SJCRH30 (cell line): ENCODE measurements at regions not wholly inside any gene's neighbourhood (a gene's known extent, or its start where the extent isn't known, plus 50 kb on each side); places are given as distances from the start of the nearest gene placed in this dataset.

Experiments
- DNase-seq, 2 experiments: peaks; one replicate each; pipeline ENCODE4 v3.0.0-alpha.2; 2015 to 2020
- H3K27ac ChIP-seq: fragments of 250-450 bp; sonication (Bioruptor Pico); 2 replicates; pipeline ENCODE4 v1.5.1; 2020; ENCODE audit warnings: mild to moderate bottlenecking, moderate library complexity
- H3K27me3 ChIP-seq: fragments of 250-450 bp; sonication (Bioruptor Pico); 2 replicates; pipeline ENCODE4 v1.5.1; 2020; ENCODE audit warnings: mild to moderate bottlenecking, moderate library complexity
- H3K36me3 ChIP-seq: fragments of 250-450 bp; sonication (Bioruptor Pico); 2 replicates; pipeline ENCODE4 v1.5.1; 2020; ENCODE audit warnings: mild to moderate bottlenecking, moderate library complexity
- H3K4me1 ChIP-seq: fragments of 250-450 bp; sonication (Bioruptor Pico); 2 replicates; pipeline ENCODE4 v1.5.1; 2020; ENCODE audit warnings: mild to moderate bottlenecking, moderate library complexity
- H3K4me3 ChIP-seq: fragments of 250-450 bp; sonication (Bioruptor Pico); 2 replicates; pipeline ENCODE4 v1.5.1; 2020; ENCODE audit warnings: mild to moderate bottlenecking, moderate library complexity
- H3K9me3 ChIP-seq: fragments of 250-450 bp; sonication (Bioruptor Pico); replicated peaks from 2 replicates; pipeline ENCODE4 v1.5.1; 2020; ENCODE audit warnings: mild to moderate bottlenecking, moderate library complexity

- Histone ChIP-seq H3K27me3 (no peaks in the 10 kb centered on the region), H3K36me3 (no peaks in the 10 kb centered on the region), H3K9me3 (no peaks in the 10 kb centered on the region), H3K27ac (no peak overlapping the region), H3K4me3 (no peak overlapping the region), H3K4me1 (0 out of 2 replicates have a peak, but pooled peaks cover 3% of the 10 kb centered on the region)
- DNase-seq: peak in 1 of 2 experiments; percentile 12
These were observed 90.9 kb upstream of the MLIP start for GRCh38 chr6:54020334-54020733.

- Histone ChIP-seq H3K9me3 (no peaks in the 10 kb centered on the region), H3K4me3 (no peak overlapping the region), H3K27ac (no peak overlapping the region), H3K27me3 (no peaks in the 10 kb centered on the region), H3K36me3 (no peaks in the 10 kb centered on the region), H3K4me1 (no peaks in the 10 kb centered on the region)
- no peak for DNase-seq
These were observed 84.4 kb upstream of the MLIP start for GRCh38 chr6:54026652-54027400.

GRCh38 chr6:54028170-54028569 lies 83.1 kb upstream of the MLIP start:
- Histone ChIP-seq H3K36me3 (no peaks in the 10 kb centered on the region), H3K4me1 (no peaks in the 10 kb centered on the region), H3K9me3 (no peaks in the 10 kb centered on the region), H3K27me3 (no peaks in the 10 kb centered on the region), H3K4me3 (no peak overlapping the region), H3K27ac (no peak overlapping the region)
- no peak for DNase-seq

- DNase-seq: no peak
- Histone ChIP-seq H3K4me1 (no peaks in the 10 kb centered on the region), H3K36me3 (no peaks in the 10 kb centered on the region), H3K4me3 (no peak overlapping the region), H3K9me3 (no peaks in the 10 kb centered on the region), H3K27me3 (no peaks in the 10 kb centered on the region), H3K27ac (no peak overlapping the region)
These were observed 82.1 kb upstream of the MLIP start for GRCh38 chr6:54029187-54029586.

- Histone ChIP-seq H3K27ac (no peak overlapping the region), H3K4me1 (no peaks in the 10 kb centered on the region), H3K9me3 (no peaks in the 10 kb centered on the region), H3K4me3 (no peak overlapping the region), H3K36me3 (no peaks in the 10 kb centered on the region), H3K27me3 (no peaks in the 10 kb centered on the region)
- no peak for DNase-seq
These were observed 80.1 kb upstream of the MLIP start for GRCh38 chr6:54031169-54031568.

- no peak for DNase-seq
These were observed 73.9 kb upstream of the MLIP start for GRCh38 chr6:54037277-54037779.

GRCh38 chr6:54040545-54040944 lies 70.7 kb upstream of the MLIP start:
- Histone ChIP-seq H3K4me1 (no peaks in the 10 kb centered on the region), H3K4me3 (no peak overlapping the region), H3K27ac (no peak overlapping the region), H3K36me3 (no peaks in the 10 kb centered on the region), H3K27me3 (no peaks in the 10 kb centered on the region), H3K9me3 (no peaks in the 10 kb centered on the region)
- no peak for DNase-seq

More at GRCh38 chr6:54037277-54037779, 73.9 kb upstream of the MLIP start:
- H3K4me1 ChIP-seq: no peaks in the 10 kb centered on the region
- no peaks in the 10 kb centered on the region for H3K27me3 ChIP-seq
- no peak overlapping the region for H3K27ac ChIP-seq
- no peaks in the 10 kb centered on the region for H3K9me3 ChIP-seq
- H3K36me3 ChIP-seq: no peaks in the 10 kb centered on the region
- H3K4me3 ChIP-seq: no peak overlapping the region

GRCh38 chr6:54041239-54041638 lies 70.0 kb upstream of the MLIP start:
- Histone ChIP-seq H3K27ac (no peak overlapping the region), H3K36me3 (no peaks in the 10 kb centered on the region), H3K27me3 (no peaks in the 10 kb centered on the region), H3K4me1 (no peaks in the 10 kb centered on the region), H3K9me3 (no peaks in the 10 kb centered on the region), H3K4me3 (no peak overlapping the region)
- no peak for DNase-seq

GRCh38 chr6:54043360-54043759 lies 67.9 kb upstream of the MLIP start:
- Histone ChIP-seq H3K36me3 (no peaks in the 10 kb centered on the region), H3K9me3 (no peaks in the 10 kb centered on the region), H3K4me1 (no peaks in the 10 kb centered on the region), H3K4me3 (no peak overlapping the region), H3K27me3 (no peaks in the 10 kb centered on the region), H3K27ac (no peak overlapping the region)
- DNase-seq: no peak

GRCh38 chr6:54044059-54044458 lies 67.2 kb upstream of the MLIP start:
- H3K4me1 ChIP-seq: no peaks in the 10 kb centered on the region
- H3K27ac ChIP-seq: no peak overlapping the region
- DNase-seq: no peak
- no peaks in the 10 kb centered on the region for H3K9me3 ChIP-seq
- H3K4me3 ChIP-seq: no peak overlapping the region
- H3K27me3 ChIP-seq: no peaks in the 10 kb centered on the region
- no peaks in the 10 kb centered on the region for H3K36me3 ChIP-seq

- Histone ChIP-seq H3K27me3 (no peaks in the 10 kb centered on the region), H3K27ac (no peak overlapping the region), H3K4me1 (peaks cover 6% of the 10 kb centered on the region; the same call in 1 of the 2 replicates), H3K36me3 (no peaks in the 10 kb centered on the region), H3K4me3 (no peak overlapping the region), H3K9me3 (no peaks in the 10 kb centered on the region)
- no peak for DNase-seq
These were observed 62.5 kb upstream of the MLIP start for GRCh38 chr6:54048782-54049181.

- H3K4me3 ChIP-seq: no peak overlapping the region
- H3K4me1 ChIP-seq: peaks cover 10% of the 10 kb centered on the region; the same call in 1 of the 2 replicates
- H3K27ac ChIP-seq: no peak overlapping the region
- H3K36me3 ChIP-seq: no peaks in the 10 kb centered on the region
- H3K27me3 ChIP-seq: no peaks in the 10 kb centered on the region
- no peak for DNase-seq
- no peaks in the 10 kb centered on the region for H3K9me3 ChIP-seq
These were observed 60.5 kb upstream of the MLIP start for GRCh38 chr6:54050750-54051149.

- DNase-seq: peak; percentile 22 to 48
- Histone ChIP-seq H3K36me3 (no peaks in the 10 kb centered on the region), H3K27ac (peak overlapping the region; percentile 26; the same call in 1 of the 2 replicates), H3K27me3 (no peaks in the 10 kb centered on the region), H3K4me3 (peak overlapping the region; percentile 47), H3K9me3 (no peaks in the 10 kb centered on the region), H3K4me1 (peaks cover 10% of the 10 kb centered on the region; the same call in 1 of the 2 replicates)
These were observed 57.3 kb upstream of the MLIP start for GRCh38 chr6:54053881-54054391.

- H3K36me3 ChIP-seq: no peaks in the 10 kb centered on the region
- H3K4me3 ChIP-seq: no peak overlapping the region
- no peaks in the 10 kb centered on the region for H3K27me3 ChIP-seq
- H3K9me3 ChIP-seq: no peaks in the 10 kb centered on the region
- peaks cover 10% of the 10 kb centered on the region; the same call in 1 of the 2 replicates for H3K4me1 ChIP-seq
- no peak for DNase-seq
- no peak overlapping the region for H3K27ac ChIP-seq
These were observed 55.1 kb upstream of the MLIP start for GRCh38 chr6:54056105-54056504.

- no peaks in the 10 kb centered on the region for H3K27me3 ChIP-seq
- H3K36me3 ChIP-seq: no peaks in the 10 kb centered on the region
- H3K9me3 ChIP-seq: no peaks in the 10 kb centered on the region
- no peak overlapping the region for H3K27ac ChIP-seq
- H3K4me3 ChIP-seq: no peak overlapping the region
- DNase-seq: no peak
- H3K4me1 ChIP-seq: peaks cover 10% of the 10 kb centered on the region; the same call in 1 of the 2 replicates
These were observed 54.2 kb upstream of the MLIP start for GRCh38 chr6:54057058-54057457.
